ENCODE measurements at regions not wholly inside any gene's neighbourhood (a gene's known extent, or its start where the extent isn't known, plus 50 kb on each side); places are given as distances from the start of the nearest gene placed in this dataset.
"Not testable (repeated sequence)": the region's sequence is repeated elsewhere in the genome, so short reads cannot be mapped to it uniquely, and the experiment has no call there.

DNA sequence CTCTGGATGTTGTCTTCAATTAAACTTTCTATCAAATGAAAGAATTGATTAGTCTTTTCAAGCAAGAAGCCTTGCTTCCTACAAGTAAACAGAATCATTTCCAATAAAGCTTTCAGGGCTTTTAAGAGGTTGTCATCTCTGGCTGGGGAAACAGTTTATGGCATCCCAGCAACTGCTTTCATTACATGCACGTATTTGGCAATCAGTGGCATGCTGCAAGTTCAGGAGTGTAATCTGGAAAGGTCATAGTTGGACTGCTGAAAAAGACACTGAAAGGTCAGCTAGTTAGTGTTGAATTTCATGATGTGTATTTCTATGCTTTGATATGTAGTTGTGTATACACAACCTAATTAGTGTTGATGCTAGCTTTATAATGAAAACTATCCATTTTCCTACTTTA is 332.9 kb downstream of the DSC3 start:
- Mint-ChIP-seq H3K4me3 (no peak overlapping the region), H3K27ac (no peak overlapping the region), H3K9me3 (no peaks in the 10 kb centered on the region), H3K36me3 (no peaks in the 10 kb centered on the region), H3K4me1 (no peaks in the 10 kb centered on the region), H3K27me3 (no peaks in the 10 kb centered on the region)
- DNase-seq, result no peak
- no peak for ATAC-seq (replicated peaks)

DNA sequence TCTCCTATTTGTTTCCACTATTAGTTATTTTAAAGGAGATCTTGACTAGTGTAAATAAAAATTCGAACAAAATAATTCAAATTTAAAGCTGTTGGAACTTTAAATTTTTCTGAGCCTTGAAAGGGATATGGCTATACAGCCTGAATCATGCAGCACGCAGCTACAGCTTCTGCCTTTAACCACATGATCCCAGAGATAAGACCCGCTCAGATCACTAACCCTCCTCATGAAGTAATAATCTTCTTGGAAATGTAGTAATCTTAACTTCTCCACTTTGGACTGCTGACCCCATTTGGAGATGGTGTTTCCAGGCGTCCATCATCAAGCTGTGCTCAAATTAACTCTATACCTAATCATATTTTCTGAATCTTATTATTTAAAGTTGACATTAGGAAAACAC is 336.6 kb downstream of the DSC3 start:
- no peaks in the 10 kb centered on the region for H3K27me3 Mint-ChIP-seq
- H3K27ac Mint-ChIP-seq, result no peak overlapping the region
- no peaks in the 10 kb centered on the region for H3K4me1 Mint-ChIP-seq
- H3K36me3 Mint-ChIP-seq, result no peaks in the 10 kb centered on the region
- no peaks in the 10 kb centered on the region for H3K9me3 Mint-ChIP-seq
- no peak for ATAC-seq (replicated peaks)
- H3K4me3 Mint-ChIP-seq, result no peak overlapping the region
- no peak for DNase-seq

DNA sequence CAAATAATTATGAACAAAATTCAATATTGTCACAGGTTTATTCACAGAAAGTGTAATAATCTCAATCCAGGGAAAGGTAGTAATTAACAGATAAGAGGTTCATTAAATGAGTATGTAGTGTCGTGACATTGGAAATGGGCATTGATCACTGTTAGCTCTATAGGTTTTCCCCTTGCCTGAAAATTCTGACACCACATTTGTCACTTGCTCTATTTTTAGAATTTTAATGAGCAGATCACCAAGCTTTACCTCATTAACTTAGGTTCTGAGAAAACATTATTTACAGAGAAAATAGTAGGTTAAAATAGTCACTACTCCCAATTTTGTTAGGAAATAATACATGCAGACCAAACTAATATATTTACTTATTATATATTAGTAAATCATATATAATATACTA is 344.0 kb downstream of the DSC3 start:
- Mint-ChIP-seq H3K9me3 (peaks cover 0 to 2% of the 10 kb centered on the region in 2 donors), H3K4me3 (no peak overlapping the region), H3K27ac (no peak overlapping the region), H3K27me3 (no peaks in the 10 kb centered on the region), H3K36me3 (no peaks in the 10 kb centered on the region), H3K4me1 (no peaks in the 10 kb centered on the region)
- DNase-seq, result no peak
- ATAC-seq (replicated peaks), result no peak

GRCh38 chr18:30696201-30696600 is 346.3 kb downstream of the DSC3 start:
- ATAC-seq (replicated peaks), result no peak
- Mint-ChIP-seq H3K9me3 (peaks cover 0 to 2% of the 10 kb centered on the region in 2 donors), H3K4me1 (no peaks in the 10 kb centered on the region), H3K27me3 (no peaks in the 10 kb centered on the region), H3K4me3 (no peak overlapping the region), H3K27ac (no peak overlapping the region), H3K36me3 (no peaks in the 10 kb centered on the region)
- DNase-seq, result no peak

- Mint-ChIP-seq H3K36me3 (no peaks in the 10 kb centered on the region), H3K27me3 (no peaks in the 10 kb centered on the region), H3K4me1 (no peaks in the 10 kb centered on the region), H3K4me3 (no peak overlapping the region), H3K9me3 (peaks cover 0 to 2% of the 10 kb centered on the region in 2 donors), H3K27ac (no peak overlapping the region)
- ATAC-seq (replicated peaks) (no peak), DNase-seq (no peak)
Measured at GRCh38 chr18:30694773-30695172, 347.8 kb downstream of the DSC3 start.

GRCh38 chr18:30689216-30689615 is 353.3 kb downstream of the DSC3 start:
- no peaks in the 10 kb centered on the region for H3K36me3 Mint-ChIP-seq
- no peak for DNase-seq
- no peak overlapping the region for H3K4me3 Mint-ChIP-seq
- H3K4me1 Mint-ChIP-seq, result no peaks in the 10 kb centered on the region
- ATAC-seq (replicated peaks), result no peak
- peaks cover 0 to 3% of the 10 kb centered on the region in 2 donors for H3K9me3 Mint-ChIP-seq
- no peaks in the 10 kb centered on the region for H3K27me3 Mint-ChIP-seq
- H3K27ac Mint-ChIP-seq, result no peak overlapping the region

DNA sequence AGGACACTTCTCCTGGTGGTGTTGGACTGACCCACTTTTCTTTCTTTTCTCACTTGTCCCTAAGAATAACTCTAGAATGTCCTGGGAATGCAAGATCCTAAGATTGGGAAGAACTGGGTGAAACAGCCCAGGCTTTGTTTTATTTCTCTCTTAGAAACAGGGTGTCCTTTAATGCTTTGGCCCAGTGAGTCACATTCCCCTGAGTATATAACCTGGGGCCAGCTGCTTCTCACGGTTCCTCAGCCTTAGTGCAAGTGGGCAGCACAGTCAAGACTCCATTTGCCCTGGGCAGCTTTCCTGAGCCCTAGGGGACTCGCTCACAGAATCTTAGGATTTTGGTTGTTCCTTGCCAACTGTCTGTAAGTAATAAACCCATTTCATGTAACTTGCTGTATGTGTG is 355.0 kb downstream of the DSC3 start:
- Mint-ChIP-seq H3K27ac (no peak overlapping the region), H3K27me3 (no peaks in the 10 kb centered on the region), H3K4me3 (no peak overlapping the region), H3K4me1 (no peaks in the 10 kb centered on the region), H3K36me3 (no peaks in the 10 kb centered on the region), H3K9me3 (peaks cover 0 to 3% of the 10 kb centered on the region in 2 donors)
- ATAC-seq (replicated peaks), result no peak
- no peak for DNase-seq

GRCh38 chr18:30684825-30685481 is 357.6 kb downstream of the DSC3 start:
- Mint-ChIP-seq H3K27ac (no peak overlapping the region), H3K9me3 (peaks cover 0 to 3% of the 10 kb centered on the region in 2 donors), H3K4me1 (no peaks in the 10 kb centered on the region), H3K4me3 (no peak overlapping the region), H3K36me3 (no peaks in the 10 kb centered on the region), H3K27me3 (no peaks in the 10 kb centered on the region)
- ATAC-seq (replicated peaks), result no peak
- DNase-seq, result no peak

GRCh38 chr18:30683836-30684235 is 358.7 kb downstream of the DSC3 start:
- Mint-ChIP-seq H3K9me3 (no peaks in the 10 kb centered on the region), H3K27ac (no peak overlapping the region), H3K4me3 (no peak overlapping the region), H3K27me3 (no peaks in the 10 kb centered on the region), H3K4me1 (no peaks in the 10 kb centered on the region), H3K36me3 (no peaks in the 10 kb centered on the region)
- DNase-seq (no peak), ATAC-seq (replicated peaks) (no peak)

- Mint-ChIP-seq H3K27me3 (no peaks in the 10 kb centered on the region), H3K4me1 (no peaks in the 10 kb centered on the region), H3K27ac (no peak overlapping the region), H3K4me3 (no peak overlapping the region), H3K36me3 (no peaks in the 10 kb centered on the region), H3K9me3 (no peaks in the 10 kb centered on the region)
- no peak for ATAC-seq (replicated peaks)
- DNase-seq, result no peak
Measured at GRCh38 chr18:30682672-30683071, 359.9 kb downstream of the DSC3 start.

GRCh38 chr18:30679285-30679930 is 363.1 kb downstream of the DSC3 start:
- Mint-ChIP-seq H3K27me3 (no peaks in the 10 kb centered on the region), H3K4me1 (no peaks in the 10 kb centered on the region), H3K4me3 (no peak overlapping the region), H3K27ac (no peak overlapping the region), H3K9me3 (peaks cover 0 to 2% of the 10 kb centered on the region in 2 donors), H3K36me3 (no peaks in the 10 kb centered on the region)
- no peak for ATAC-seq (replicated peaks)
- no peak for DNase-seq

GRCh38 chr18:30677813-30678212 is 364.7 kb downstream of the DSC3 start:
- not testable (repeated sequence) for H3K9me3 Mint-ChIP-seq; H3K4me3 Mint-ChIP-seq; H3K4me1 Mint-ChIP-seq; H3K27ac Mint-ChIP-seq; DNase-seq; ATAC-seq (replicated peaks); H3K27me3 Mint-ChIP-seq; H3K36me3 Mint-ChIP-seq

DNA sequence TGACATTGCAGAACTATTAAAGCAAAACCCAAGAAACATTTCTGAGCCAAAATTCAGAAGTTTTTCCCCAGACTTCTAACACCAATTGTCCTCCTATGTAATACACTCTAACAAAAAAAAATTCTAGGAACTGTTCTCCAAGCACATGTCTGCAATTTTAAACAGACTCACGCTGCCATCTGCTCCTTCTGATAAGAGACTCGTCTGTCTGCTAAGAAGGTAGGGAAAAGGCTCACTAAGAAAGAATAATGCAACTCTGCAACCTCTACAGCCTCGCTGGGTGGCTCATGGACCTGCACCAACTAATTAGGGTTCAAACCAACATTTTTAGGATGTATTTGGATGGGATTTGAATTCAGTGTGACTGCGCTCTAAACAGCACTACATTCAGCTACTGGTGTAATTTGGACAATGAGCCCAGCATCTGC is 366.5 kb downstream of the DSC3 start:
- no peak overlapping the region for H3K27ac Mint-ChIP-seq
- peaks cover 3 to 5% of the 10 kb centered on the region in 2 donors for H3K9me3 Mint-ChIP-seq
- ATAC-seq (replicated peaks), result no peak
- no peaks in the 10 kb centered on the region for H3K27me3 Mint-ChIP-seq
- no peak overlapping the region for H3K4me3 Mint-ChIP-seq
- no peaks in the 10 kb centered on the region for H3K36me3 Mint-ChIP-seq
- no peak for DNase-seq
- H3K4me1 Mint-ChIP-seq, result no peaks in the 10 kb centered on the region

GRCh38 chr18:30675493-30675892 is 367.0 kb downstream of the DSC3 start:
- H3K9me3 Mint-ChIP-seq, result peaks cover 5 to 7% of the 10 kb centered on the region in 2 donors
- no peaks in the 10 kb centered on the region for H3K4me1 Mint-ChIP-seq
- DNase-seq, result no peak
- no peaks in the 10 kb centered on the region for H3K36me3 Mint-ChIP-seq
- ATAC-seq (replicated peaks), result no peak
- H3K27ac Mint-ChIP-seq, result no peak overlapping the region
- H3K27me3 Mint-ChIP-seq, result no peaks in the 10 kb centered on the region
- H3K4me3 Mint-ChIP-seq, result no peak overlapping the region

- DNase-seq, result no peak
- ATAC-seq (replicated peaks), result no peak
- H3K4me1 Mint-ChIP-seq, result no peaks in the 10 kb centered on the region
- H3K27me3 Mint-ChIP-seq, result no peaks in the 10 kb centered on the region
- H3K27ac Mint-ChIP-seq, result no peak overlapping the region
- H3K4me3 Mint-ChIP-seq, result no peak overlapping the region
- no peaks in the 10 kb centered on the region for H3K36me3 Mint-ChIP-seq
- H3K9me3 Mint-ChIP-seq, result peaks cover 7 to 10% of the 10 kb centered on the region in 2 donors
Measured at GRCh38 chr18:30675072-30675471, 367.5 kb downstream of the DSC3 start.
